ENCODE measurements at regions not wholly inside any gene's neighbourhood (a gene's known extent, or its start where the extent isn't known, plus 50 kb on each side); places are given as distances from the start of the nearest gene placed in this dataset.
A peak's percentile ranks its signal among the peaks of the same experiment; 100 is the strongest.

- peaks cover 21% of the 10 kb centered on the region for H3K27me3 Mint-ChIP-seq
- no peak for TF ChIP-seq CTCF (conservative IDR thresholded peaks at IDR 0.05)
- DNase-seq (ENCODE audit: extremely low spot score, unreplicated experiment) = peak; percentile 63
Measured at GRCh38 chr20:57844626-57845596, 135.1 kb upstream of the PMEPA1 start.

DNA sequence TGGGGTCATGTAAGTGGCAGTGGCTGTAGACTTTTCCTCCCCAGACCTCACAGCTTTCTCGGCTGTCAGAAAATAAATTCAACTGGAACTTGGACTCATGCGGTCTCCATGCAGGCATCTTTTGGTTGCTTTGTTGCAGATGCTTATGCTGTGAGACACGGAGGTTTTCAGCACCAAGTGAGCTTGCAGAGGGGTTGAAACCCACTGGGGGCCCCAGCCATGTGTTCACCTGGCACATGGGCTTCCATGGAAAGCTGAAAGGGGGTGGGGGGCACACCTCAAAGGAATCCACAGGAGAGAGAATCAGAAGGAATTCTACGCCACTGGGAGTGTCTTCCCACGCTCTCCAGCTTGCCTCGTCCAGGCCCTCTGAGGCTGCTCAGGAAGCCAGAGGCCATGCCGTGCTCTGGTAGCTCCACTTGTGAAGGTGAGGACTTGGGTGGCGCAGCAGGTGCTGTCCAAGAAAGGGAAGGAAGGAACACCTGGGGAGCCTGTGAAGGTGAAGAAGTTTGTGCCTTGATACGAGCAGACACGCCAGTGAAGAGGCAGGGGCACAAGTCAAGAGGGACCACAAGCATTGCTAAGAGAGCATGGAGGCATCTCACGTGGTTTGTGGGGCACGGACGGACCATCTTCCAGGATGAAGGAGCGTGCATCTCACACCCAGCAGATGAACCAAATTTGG lies 134.3 kb upstream of the PMEPA1 start:
- no peak for TF ChIP-seq CTCF (conservative IDR thresholded peaks at IDR 0.05)
- Mint-ChIP-seq H3K4me3 (no peak overlapping the region), H3K27me3 (peaks cover 21% of the 10 kb centered on the region)

More at GRCh38 chr20:57844626-57845596, 135.1 kb upstream of the PMEPA1 start:
- no peaks in the 10 kb centered on the region for H3K36me3 Mint-ChIP-seq
- no peaks in the 10 kb centered on the region for H3K4me1 Mint-ChIP-seq (ENCODE audit: unreplicated experiment)
- H3K9me3 Mint-ChIP-seq = peaks cover 5% of the 10 kb centered on the region
- H3K27ac Mint-ChIP-seq = no peak overlapping the region
- H3K4me3 Mint-ChIP-seq = no peak overlapping the region

GRCh38 chr20:57842720-57843119 lies 132.9 kb upstream of the PMEPA1 start:
- TF ChIP-seq CTCF (conservative IDR thresholded peaks at IDR 0.05) = no peak
- peaks cover 12% of the 10 kb centered on the region for H3K27me3 Mint-ChIP-seq
- no peaks in the 10 kb centered on the region for H3K4me1 Mint-ChIP-seq (ENCODE audit: unreplicated experiment)
- no peak for DNase-seq (ENCODE audit: extremely low spot score, unreplicated experiment)
- H3K4me3 Mint-ChIP-seq = no peak overlapping the region
- H3K9me3 Mint-ChIP-seq = peaks cover 5% of the 10 kb centered on the region
- no peaks in the 10 kb centered on the region for H3K36me3 Mint-ChIP-seq
- H3K27ac Mint-ChIP-seq = no peak overlapping the region

More for the DNA sequence above, 134.3 kb upstream of the PMEPA1 start:
- Mint-ChIP-seq H3K36me3 (no peaks in the 10 kb centered on the region), H3K27ac (no peak overlapping the region), H3K4me1 (ENCODE audit: unreplicated experiment) (no peaks in the 10 kb centered on the region), H3K9me3 (peaks cover 5% of the 10 kb centered on the region)
- DNase-seq (ENCODE audit: extremely low spot score, unreplicated experiment) = peak; percentile 54

DNA sequence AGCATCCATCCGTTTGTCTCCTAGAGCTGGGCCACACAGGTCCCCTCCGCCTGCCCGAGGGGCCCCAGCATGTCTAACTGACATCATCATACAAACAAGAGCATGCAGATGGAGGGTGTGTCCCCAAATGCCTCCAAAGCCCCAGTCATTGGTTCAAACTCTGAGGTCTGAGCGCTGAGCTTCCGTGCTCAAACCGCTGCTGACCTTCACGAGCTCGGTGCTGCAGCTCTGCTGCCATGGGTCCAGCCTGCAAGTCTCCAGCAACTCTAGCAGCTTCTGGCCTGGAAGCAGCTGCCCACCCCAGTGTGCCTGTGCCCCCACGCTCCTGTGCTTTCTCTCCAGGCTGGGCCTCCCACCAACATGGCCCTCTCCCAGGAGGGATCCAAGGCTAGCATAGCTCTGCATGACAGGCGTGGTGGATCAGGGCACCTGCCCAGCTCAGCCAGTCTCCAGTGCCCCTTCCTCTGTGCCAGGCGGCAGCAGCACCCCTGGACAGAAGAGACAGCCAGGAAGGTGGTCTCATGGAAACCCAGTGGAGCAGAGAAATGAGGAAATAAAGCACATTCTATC lies 131.6 kb upstream of the PMEPA1 start:
- Mint-ChIP-seq H3K9me3 (no peaks in the 10 kb centered on the region), H3K4me3 (no peak overlapping the region), H3K27ac (no peak overlapping the region), H3K36me3 (no peaks in the 10 kb centered on the region), H3K4me1 (ENCODE audit: unreplicated experiment) (no peaks in the 10 kb centered on the region), H3K27me3 (peaks cover 11% of the 10 kb centered on the region)
- no peak for TF ChIP-seq CTCF (conservative IDR thresholded peaks at IDR 0.05)
- DNase-seq (ENCODE audit: extremely low spot score, unreplicated experiment) = peak; percentile 44

- Mint-ChIP-seq H3K9me3 (no peaks in the 10 kb centered on the region), H3K27me3 (peaks cover 12% of the 10 kb centered on the region), H3K4me3 (no peak overlapping the region), H3K36me3 (no peaks in the 10 kb centered on the region), H3K4me1 (ENCODE audit: unreplicated experiment) (no peaks in the 10 kb centered on the region), H3K27ac (no peak overlapping the region)
- TF ChIP-seq CTCF (conservative IDR thresholded peaks at IDR 0.05) = no peak
- peak; percentile 49 for DNase-seq (ENCODE audit: extremely low spot score, unreplicated experiment)
Measured at GRCh38 chr20:57840504-57841296, 130.9 kb upstream of the PMEPA1 start.

All from type B pancreatic cell (in vitro differentiated cells).